Activated T-cell treated with anti-CD3 and anti-CD28 coated beads, Interleukin-2, amount 50 U/mL, for 48 hours (primary cell): ENCODE measurements at regions not wholly inside any gene's neighbourhood (a gene's known extent, or its start where the extent isn't known, plus 50 kb on each side); places are given as distances from the start of the nearest gene placed in this dataset.

Source experiments
- DNase-seq, 2 experiments: peaks; one replicate each; pipeline ENCODE4 v3.0.0-alpha.2; 2020

DNA sequence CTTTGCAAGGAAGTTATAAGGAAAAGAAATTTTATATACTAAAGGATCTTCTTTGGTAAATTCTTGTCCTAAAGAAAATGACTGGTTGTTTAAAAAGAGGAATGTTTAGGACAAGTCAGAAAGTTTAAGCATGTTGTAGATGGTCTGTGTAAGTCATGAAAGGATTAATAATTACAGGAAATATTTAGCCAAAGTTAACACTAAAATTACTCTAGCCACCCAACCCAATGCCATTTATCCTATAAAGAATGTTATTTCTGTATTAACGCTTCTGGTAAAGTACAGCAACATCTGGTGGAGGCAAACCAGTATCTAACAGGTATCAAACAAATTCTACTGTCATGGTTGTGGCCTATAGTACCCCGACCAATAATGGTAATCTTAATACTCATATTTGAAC is 546.9 kb upstream of the PKDCC start:
- no peak for DNase-seq

DNA sequence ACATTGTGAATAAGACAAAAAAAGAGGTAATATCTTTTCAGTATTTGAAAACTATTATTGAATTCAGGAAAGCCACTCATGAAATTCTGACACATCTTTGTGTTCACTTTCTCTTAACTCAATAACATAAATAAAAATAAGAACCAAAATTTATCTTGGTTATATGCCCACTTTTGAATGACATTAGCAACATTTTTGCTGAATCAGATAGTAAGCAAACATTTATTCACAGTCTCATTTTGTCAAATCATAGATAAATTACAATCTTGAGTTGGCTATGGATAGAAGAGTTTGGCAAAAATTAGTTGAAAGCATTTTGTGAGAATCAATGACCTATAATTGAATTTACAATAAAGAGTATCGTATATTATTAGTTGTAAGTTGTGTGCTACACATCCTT is 545.1 kb upstream of the PKDCC start:
- no peak for DNase-seq

DNA sequence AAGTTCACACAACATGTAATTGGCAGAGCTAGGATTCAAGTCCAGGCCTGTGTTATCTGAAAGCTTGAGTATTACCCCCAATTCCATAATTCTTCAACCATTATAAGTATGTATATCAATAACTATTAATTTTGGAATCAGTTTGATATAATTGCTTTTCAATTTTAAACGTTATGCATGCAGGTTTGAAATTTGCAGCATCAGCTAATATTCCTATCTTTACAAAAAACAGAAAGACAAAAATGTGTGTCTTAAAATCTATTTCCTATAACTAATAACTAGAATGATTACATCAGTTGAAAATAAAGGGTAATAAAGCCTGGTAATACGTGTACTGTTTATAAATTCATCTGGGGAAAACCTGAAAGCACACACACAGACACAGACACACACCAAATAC is 543.3 kb upstream of the PKDCC start:
- DNase-seq = no peak

DNA sequence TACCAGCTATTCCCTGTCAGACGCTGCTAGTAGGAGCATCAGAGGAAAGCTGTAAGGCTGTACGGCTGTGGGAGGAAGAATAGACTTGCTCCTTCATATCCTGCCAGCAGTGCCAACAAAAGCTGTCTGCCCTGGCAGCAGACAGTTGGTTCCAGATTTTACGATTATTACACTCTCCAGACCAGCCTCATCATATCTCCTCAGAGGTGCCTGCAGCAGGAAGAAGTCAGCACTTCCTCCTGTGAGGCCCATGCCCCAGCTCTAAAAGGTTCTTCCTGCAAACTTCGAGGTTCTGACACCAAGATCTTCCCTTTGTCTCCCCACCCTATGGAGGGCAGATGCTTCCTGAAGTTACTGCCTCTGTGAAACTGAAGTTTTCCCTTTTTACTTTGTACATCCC is 537.7 kb upstream of the PKDCC start:
- DNase-seq = no peak

DNA sequence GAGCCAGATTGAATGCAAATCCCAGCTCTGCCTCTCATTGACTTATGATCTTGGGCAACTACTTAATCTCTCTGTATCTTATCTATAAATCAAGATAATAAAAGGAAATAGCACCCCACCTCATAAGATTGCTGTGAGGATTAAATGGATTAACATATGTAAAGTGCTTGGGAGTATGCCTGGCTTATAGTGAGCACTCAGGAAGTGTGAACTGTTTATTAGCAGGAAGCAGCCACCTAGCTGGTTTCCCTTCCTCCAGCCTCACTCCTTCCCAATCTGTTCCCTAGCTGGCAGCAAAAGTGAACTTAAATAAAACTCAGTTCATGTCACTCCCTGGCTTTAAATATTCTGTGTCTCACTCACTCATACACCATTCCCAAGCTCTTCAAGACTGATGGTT is 526.6 kb upstream of the PKDCC start:
- DNase-seq = no peak

DNA sequence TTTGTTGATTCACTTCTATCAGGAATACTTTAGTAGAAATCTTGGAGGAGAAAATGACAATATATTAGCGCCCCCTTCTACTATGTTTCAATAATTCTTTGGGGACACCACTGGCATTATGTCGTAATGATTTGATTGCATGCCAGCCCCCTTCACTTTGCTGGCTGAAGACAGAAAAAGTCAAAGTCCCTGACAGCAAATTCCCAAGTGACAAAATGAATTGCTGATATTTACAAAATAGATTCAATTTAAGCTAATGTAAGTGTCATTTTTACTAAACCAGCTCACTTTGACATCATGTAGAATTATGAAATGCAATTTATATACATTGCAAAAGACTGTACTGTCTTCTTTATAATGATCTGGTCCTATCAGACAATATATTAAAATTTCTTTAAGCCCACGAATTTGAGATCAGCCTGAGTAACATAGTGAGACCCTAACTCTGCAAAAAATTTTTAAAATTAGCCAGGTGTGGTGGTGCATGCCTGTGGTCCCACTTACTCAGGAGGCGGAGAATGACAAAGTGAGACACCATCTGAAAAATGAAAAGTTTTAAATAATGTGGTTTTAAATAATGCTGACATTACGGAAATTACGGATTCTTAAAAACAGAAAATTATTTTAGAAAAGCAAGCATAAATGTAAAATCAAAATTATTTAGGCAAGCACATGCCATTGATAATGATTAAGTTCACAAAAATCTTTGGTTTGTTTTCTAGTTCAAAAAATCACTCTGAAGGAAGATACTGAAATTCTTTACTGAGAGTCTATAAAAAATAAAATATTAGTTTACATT is 520.1 kb upstream of the PKDCC start:
- no peak for DNase-seq

DNA sequence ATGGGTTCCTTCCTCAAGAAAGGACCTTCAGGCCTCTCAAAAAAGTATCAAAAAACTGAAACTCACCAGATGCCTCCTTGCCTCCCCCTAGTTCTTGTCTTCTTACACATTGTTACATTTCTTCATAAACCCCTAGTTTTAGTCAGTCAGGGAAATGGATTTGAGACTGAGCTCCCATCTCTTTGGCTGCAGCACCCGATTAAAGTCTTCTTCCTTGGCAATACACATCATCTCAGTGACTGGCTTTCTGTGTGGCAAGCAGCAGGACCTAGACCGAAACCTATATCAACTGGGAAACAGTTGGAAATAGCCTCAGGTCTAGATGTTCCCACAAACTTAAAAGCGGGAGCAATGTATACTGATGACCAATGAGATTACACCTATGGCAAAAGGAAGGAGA is 512.2 kb upstream of the PKDCC start:
- DNase-seq = no peak

DNA sequence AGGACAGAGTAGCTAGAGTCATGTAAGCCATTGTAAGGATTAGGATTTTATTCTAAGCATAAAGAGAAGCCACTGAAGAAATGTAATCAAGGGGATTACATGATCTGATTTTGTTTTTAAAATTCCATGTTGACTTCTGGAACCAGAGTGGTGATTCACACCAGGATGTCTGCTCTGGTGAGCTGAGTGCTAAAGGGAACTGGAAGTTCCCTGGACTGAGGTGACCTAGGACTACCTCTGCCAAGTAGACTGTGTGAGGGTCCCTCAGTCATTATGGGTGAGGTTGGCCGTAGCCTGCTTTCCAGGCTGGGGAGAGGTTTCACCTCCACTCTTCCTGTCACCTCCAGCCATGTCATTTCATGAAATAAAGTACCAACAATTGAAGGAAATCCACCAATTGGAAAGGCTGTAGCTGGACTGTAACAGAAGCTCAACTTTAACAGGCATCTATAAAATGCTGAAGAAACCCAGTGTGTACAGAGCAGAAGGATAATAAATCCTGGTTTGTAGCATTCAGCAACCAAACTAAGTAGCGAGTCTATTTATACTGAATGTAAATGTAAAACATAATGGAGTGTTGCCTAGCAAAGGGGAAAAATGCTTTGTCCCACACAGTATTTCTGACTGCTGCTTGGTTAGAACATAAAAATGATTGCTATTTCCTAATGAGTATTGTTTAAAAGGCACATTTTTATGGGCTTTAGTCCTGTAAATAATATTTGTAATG is 507.4 kb upstream of the PKDCC start:
- DNase-seq = no peak

DNA sequence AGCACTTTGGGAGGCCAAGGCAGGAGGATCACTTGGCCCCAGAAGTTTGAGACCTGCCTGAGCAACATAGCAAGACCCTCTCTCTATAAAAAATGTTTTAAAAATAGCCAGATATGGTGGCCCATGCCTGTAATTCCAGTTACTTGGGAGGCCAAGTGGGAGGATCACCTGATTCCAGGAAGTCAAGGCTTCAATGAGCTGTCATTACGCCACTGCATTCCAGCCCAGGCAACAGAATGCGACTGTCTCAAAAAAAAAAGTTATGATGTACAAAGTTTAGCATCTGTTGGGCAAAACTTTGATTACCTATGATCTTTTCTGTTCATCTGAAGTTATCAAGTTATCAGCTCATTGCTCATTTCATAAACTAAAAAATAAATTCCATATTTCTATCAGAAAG is 504.1 kb upstream of the PKDCC start:
- DNase-seq = no peak

DNA sequence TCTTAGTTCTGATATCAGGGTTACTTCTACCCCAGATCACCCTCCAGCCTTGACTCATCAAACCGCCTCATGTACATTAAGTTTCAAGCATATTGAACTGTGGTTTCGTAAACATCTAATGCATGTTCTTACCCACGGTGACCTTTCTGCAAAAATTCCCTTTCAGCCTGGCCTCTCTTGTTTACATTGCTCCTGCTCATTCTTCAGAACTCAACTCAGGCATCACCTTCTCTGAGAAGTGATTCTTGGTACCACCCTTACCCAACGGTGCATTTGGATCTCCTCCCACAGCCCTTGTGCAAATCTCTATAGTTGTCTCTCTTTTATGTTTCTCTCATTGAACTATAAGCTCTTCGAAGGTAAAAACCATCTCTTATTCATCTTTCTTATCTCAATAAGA is 503.1 kb upstream of the PKDCC start:
- DNase-seq = no peak

DNA sequence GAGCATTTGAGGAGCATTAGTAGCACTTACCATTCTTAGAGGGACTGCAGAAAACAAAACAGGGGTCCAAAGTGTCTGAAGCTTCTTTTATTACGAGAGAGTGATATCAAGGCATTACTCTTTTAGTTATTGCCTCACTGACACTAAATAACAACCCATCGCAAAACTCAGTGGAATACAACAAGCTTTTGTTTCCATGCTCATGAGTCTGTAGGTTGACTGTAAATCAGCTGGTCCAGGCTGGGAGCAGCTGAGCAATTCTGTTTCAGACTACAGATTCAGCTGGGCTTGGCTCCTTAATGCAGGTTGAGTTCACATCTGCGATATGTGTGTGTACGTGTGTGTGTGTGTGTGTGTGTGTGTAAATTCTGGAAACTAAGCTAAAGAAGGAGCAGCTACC is 501.8 kb upstream of the PKDCC start:
- no peak for DNase-seq

DNA sequence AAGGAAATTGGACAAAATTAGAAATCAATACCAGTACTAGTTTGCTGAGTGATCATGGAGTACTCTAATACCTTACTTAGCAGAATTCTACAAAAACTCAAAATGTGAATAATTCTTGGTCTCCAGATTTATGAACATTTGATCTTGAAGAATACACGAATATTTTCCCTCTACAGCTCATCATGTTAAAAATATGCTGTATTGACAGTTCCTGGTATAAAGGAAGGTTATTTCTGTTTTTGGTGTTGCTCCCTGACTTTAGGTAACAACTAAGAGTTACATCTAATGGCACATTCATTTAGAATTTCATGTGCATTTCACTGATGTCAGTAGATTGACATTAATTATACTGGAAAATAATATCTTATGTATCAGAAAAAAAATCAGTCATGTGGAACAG is 479.2 kb upstream of the PKDCC start:
- DNase-seq = no peak

DNA sequence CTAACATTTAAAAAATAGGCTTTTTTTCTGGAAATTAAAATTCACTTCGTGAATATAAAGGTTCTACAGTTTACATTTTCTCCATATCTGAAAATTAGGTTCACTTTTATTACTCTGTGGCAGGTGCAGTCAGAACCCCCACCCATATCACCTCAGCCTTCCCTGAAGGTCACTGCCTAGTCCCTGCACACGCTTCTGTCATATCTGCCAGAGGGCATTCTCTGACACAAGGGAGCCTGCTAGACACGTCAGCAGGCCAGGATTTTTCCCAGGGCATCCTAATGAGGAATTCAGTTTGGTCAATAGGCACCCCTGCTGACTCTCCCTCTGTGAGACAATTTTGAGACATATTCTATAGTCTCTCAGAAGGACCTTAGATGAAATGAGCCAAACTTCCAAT is 475.7 kb upstream of the PKDCC start:
- DNase-seq = no peak

DNA sequence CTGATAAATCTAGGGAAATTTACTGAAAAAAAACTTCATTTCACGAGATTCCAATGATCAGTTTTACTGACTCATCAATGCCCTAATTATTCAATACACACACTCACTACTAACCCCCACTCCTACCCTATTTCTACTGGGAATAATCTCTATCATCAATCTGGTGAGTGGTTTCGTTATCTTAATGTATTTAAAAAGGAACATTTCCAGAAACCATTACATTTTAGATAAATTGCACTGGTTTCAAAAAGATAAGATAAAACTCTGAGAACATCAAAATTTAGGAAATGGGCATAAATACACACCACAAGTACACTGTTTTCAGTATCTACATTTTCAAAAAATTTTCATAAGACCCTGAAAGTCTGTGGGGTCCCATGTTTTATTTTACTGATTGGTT is 471.4 kb upstream of the PKDCC start:
- no peak for DNase-seq

DNA sequence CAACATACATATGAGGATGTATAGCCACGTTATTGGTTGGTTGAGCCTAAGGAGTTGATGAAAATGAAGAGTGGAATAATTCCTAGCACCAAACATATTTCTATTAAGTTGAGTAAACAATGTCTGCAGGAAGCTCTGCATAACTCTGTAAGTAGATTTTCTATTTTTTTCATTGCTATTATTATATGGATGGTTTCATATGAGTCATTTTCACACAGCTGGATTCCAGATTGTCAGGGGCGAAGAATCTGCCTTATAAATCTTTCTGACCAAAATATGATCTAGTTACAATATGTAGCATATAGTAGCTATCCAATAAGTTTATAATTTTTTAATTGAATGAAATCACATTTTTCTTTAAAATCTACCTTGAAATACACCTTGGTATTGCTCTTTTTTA is 468.0 kb upstream of the PKDCC start:
- DNase-seq = no peak

DNA sequence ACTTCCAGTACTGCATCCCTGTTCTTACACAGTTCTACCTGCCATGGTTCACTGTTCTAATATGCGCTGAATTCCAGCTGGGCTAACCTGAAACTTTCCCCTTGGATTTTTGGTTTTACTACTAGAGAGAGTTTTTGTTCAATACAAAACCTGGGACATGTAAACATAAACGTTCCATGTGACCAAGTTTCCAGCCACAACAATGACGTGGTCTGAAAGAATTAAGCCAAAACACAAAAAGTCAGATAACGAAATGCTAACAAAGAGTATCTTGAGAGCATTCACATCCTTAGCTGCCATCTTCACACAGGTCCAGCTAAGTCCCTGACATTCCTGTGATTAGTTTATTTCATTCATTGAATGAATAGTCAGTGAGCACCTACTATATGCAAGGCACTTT is 467.0 kb upstream of the PKDCC start:
- no peak for DNase-seq

DNA sequence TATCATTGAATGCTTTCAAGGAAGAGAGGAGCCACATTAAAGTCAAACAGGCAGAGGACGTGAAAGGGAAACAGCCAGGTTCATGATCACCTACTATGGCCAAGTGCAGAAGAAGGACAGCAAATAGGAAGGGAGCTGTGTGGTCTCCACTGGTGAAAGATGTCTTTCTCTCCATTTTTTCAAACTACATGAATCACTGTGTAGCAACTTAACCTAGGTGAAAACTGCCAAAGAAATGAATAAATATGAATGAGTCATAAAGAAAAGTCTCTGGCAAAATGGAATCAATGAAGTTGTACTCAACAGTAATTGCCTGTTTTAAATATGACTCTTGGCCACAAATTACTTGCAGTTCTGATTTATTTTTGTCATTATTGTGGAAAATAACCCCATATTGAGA is 452.6 kb upstream of the PKDCC start:
- no peak for DNase-seq

DNA sequence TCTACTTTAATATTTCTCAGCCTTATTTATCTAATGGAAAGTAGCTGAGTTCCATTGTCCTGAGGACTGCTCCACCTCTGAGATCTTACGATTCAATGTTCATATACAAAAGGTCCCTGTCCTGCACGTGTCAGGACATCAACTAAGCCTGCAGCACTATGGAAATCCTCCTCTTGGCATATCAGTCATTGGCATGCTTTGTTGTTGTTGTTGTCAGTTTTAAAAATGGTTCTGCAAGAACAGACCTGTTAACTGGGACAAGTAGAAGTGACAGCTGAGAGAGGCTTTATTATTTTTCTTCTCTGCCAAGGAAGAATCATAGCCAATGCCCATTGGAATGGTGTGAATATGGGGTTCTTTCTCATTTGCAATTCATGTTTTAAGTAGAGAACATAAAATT is 450.1 kb upstream of the PKDCC start:
- no peak for DNase-seq

DNA sequence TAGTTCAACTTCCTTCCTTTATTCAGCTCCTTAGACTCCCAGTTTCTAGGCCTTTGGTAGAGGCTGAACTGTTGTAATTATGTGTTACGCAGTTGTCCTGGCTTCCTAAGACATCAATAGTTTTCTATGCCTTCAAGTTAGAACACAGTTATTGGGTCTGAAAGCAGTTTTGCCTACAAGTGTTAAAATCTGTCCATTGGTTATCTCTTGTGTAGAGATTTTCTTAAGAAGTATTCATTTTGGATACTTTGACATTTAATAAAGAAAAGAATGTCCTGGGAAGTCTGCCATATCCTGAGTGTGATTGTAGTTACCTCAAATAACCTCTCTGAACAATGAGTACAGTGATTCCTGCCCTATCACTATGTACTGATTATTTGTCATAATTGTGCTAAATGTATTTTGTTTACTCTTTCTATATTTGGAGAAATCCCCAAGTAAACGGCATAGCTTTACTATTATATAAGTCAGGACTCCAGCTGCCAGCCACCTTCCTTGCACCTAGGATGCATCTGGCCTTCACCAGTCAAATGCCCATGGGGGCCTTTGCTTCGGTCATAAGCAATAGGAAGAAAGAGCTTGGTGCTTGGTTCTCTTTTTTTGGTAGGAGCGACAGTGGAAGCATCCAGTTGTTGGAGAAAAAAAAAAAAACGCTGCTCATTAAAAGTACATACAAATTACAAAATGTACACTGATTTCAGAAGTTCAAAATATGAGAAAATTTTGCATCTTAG is 449.5 kb upstream of the PKDCC start:
- DNase-seq = no peak

DNA sequence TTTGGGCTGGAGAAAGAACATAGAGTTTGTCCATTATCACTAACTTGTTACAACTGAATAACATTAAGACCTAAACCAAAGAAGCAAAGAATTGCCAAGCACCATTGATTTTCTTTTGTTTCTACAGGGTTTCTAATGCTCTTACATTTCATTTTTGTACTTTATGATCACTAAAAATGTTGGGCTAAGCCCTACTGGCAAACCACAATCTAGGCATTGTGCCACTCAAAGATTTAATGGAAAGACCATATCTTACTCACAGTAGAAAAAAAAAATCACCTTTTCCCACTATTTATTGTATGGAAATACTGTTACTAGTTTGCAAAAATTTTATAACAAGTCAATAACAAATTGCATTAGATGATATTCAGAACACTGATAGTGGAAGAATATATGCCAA is 447.4 kb upstream of the PKDCC start:
- DNase-seq = no peak

DNA sequence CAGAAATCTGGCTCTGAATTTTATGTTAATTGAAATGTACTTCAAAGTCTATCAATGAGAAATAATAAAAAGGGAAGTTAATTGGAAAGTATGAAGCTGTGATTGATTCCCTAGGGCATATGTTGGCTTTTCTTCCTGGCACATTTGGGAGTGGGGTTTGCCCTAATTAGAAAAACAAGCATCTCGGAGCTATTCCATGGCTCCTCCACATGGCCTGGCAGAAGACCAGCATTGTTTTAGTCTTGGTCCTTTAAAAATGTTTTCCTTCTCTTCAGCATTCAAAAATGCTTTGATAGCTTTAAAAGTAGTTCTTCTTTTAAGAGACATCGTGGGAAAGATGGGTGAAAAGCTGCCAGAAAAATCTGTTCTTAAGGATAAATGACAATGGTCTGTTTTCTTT is 445.5 kb upstream of the PKDCC start:
- DNase-seq = no peak

DNA sequence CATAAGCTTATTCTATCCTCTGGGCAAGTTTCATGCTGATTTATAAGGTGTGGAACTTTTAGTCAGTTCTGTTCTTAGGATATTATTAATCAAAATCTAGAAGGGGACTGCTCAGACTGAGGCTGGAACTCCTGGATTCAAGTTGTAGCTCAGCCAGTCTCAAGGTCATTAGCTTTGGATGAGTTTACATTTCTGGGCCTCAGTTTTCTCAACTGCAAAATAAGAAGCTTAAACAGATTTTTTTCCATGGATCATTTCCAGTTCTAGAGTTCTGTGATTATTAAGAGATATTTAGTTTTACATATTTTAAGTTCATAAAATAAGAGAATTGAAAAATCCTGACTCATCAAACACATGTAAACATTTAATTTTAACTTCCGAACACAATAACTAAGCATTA is 442.5 kb upstream of the PKDCC start:
- DNase-seq = no peak

DNA sequence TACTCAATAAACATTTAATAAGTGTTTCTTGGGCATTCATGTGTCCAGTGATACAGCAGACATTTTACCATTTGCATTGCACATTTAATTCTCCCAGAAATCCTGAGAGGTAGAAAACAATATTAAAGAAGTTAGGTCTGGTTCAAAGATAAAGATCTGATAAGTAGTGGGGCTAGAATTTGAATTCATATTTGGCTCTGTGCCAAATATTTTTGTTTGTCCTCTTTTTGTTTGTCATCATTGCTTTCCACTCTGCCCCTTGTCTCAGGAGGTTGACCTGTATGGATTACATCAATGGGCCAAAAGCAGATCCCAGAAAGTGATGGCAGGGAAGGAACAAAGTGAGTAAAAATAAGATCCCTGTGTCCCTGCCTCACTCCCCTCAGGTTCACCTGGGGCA is 441.9 kb upstream of the PKDCC start:
- DNase-seq = no peak

DNA sequence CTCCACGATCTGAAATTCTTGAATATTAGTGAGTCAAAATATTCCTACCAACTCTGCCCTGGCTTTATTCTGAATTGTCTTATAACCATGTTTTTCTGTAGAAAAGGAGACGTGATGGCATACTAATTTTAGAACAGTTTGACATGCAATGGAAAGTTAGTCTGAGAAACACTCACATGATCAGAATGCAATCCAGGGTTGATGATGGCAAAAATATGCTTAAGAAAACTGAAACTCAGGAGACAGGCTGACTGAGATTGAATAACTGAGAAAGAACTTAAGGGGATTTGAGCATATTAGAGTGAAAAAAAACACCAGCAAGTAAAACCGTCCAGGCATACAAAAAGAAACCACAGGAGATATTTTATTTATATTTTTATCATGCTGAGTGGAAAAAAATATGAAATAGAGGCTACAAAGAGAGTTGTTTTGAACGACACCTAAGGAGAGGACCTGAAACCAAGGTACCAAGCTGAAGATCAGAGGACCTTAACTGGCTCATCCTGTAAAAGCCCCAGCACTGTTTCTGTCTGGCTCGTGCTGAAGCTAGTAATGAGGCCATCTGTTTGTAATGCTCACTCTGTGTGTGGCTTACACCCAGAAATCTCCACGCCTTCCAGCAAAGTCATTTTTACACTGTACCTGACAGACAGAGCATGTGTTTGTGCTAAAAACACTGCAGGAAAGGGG is 437.2 kb upstream of the PKDCC start:
- no peak for DNase-seq
